ENCODE measurements at regions not wholly inside any gene's neighbourhood (a gene's known extent, or its start where the extent isn't known, plus 50 kb on each side); places are given as distances from the start of the nearest gene placed in this dataset.
"Not testable (repeated sequence)": the region's sequence is repeated elsewhere in the genome, so short reads cannot be mapped to it uniquely, and the experiment has no call there.

GRCh38 chr19:34049944-34050343 lies 122.4 kb upstream of the LSM14A start:
- Histone ChIP-seq H4K20me1 (ENCODE audit: control insufficient read depth, extremely low read depth, insufficient read depth, low read length) (no peaks in the 10 kb centered on the region), H3K27ac (ENCODE audit: control insufficient read depth, insufficient read depth, low read length) (no peak overlapping the region), H3K36me3 (ENCODE audit: control insufficient read depth in 2 of 2, extremely low read depth in 1 of 2, insufficient read depth in 2 of 2, low read length in 2 of 2) (no peaks in the 10 kb centered on the region), H3K9me1 (ENCODE audit: control insufficient read depth, extremely low read depth, insufficient read depth, low read length) (no peaks in the 10 kb centered on the region), H3K9me3 (ENCODE audit: control insufficient read depth, low read depth, low read length) (no peaks in the 10 kb centered on the region), H2AFZ (ENCODE audit: control insufficient read depth, low read length) (no peak overlapping the region), H3K4me2 (ENCODE audit: control insufficient read depth, extremely low read depth, insufficient read depth, low read depth, low read length) (no peak overlapping the region), H3K79me2 (ENCODE audit: control insufficient read depth, insufficient read depth, low read length) (no peaks in the 10 kb centered on the region), H3K9ac (ENCODE audit: control insufficient read depth, extremely low read depth, insufficient read depth, low read length) (no peak overlapping the region), H3K27me3 (ENCODE audit: control insufficient read depth, extremely low read depth, insufficient read depth, low read length) (no peaks in the 10 kb centered on the region), H3K4me3 (ENCODE audit: control insufficient read depth in 2 of 3, extremely low read depth in 1 of 3, insufficient read depth in 2 of 3, low read depth in 1 of 3, low read length in 3 of 3) (no peak overlapping the region), H3K4me1 (ENCODE audit: control insufficient read depth, extremely low read depth, insufficient read depth, low read length) (no peaks in the 10 kb centered on the region)
- no peak for TF ChIP-seq EZH2 (IDR thresholded peaks at IDR 0.05; ENCODE audit: low read length)
- TF ChIP-seq CTCF (optimal IDR thresholded peaks at IDR 0.05 in 1 of 3, IDR thresholded peaks at IDR 0.05 in 1 of 3, conservative IDR thresholded peaks at IDR 0.05 in 1 of 3; ENCODE audit: extremely low read depth in 1 of 3, insufficient read depth in 2 of 3, low read length in 3 of 3): no peak
- FAIRE-seq (no peak), DNase-seq (ENCODE audit: low read depth, low spot score) (no peak)
- dilution Hi-C loops (cut with MboI; ENCODE audit: extremely low pct_ligation_motif_present, low sequenced_read_pairs): no loop called here

GRCh38 chr19:34050430-34050829 lies 121.9 kb upstream of the LSM14A start:
- dilution Hi-C loops (cut with MboI; ENCODE audit: extremely low pct_ligation_motif_present, low sequenced_read_pairs); H3K4me3 ChIP-seq (ENCODE audit: control insufficient read depth in 2 of 3, extremely low read depth in 1 of 3, insufficient read depth in 2 of 3, low read depth in 1 of 3, low read length in 3 of 3); H3K9me1 ChIP-seq (ENCODE audit: control insufficient read depth, extremely low read depth, insufficient read depth, low read length); DNase-seq (ENCODE audit: low read depth, low spot score); H3K9ac ChIP-seq (ENCODE audit: control insufficient read depth, extremely low read depth, insufficient read depth, low read length); H3K27ac ChIP-seq (ENCODE audit: control insufficient read depth, insufficient read depth, low read length); H2AFZ ChIP-seq (ENCODE audit: control insufficient read depth, low read length); H3K36me3 ChIP-seq (ENCODE audit: control insufficient read depth in 2 of 2, extremely low read depth in 1 of 2, insufficient read depth in 2 of 2, low read length in 2 of 2); H3K79me2 ChIP-seq (ENCODE audit: control insufficient read depth, insufficient read depth, low read length); H4K20me1 ChIP-seq (ENCODE audit: control insufficient read depth, extremely low read depth, insufficient read depth, low read length); FAIRE-seq; H3K27me3 ChIP-seq (ENCODE audit: control insufficient read depth, extremely low read depth, insufficient read depth, low read length); H3K4me2 ChIP-seq (ENCODE audit: control insufficient read depth, extremely low read depth, insufficient read depth, low read depth, low read length); H3K9me3 ChIP-seq (ENCODE audit: control insufficient read depth, low read depth, low read length); H3K4me1 ChIP-seq (ENCODE audit: control insufficient read depth, extremely low read depth, insufficient read depth, low read length): not testable (repeated sequence)

GRCh38 chr19:34051255-34051654 lies 121.0 kb upstream of the LSM14A start:
- TF ChIP-seq CTCF (optimal IDR thresholded peaks at IDR 0.05 in 1 of 3, IDR thresholded peaks at IDR 0.05 in 1 of 3, conservative IDR thresholded peaks at IDR 0.05 in 1 of 3; ENCODE audit: extremely low read depth in 1 of 3, insufficient read depth in 2 of 3, low read length in 3 of 3) (no peak), EZH2 (IDR thresholded peaks at IDR 0.05; ENCODE audit: low read length) (no peak)
- dilution Hi-C loops (cut with MboI; ENCODE audit: extremely low pct_ligation_motif_present, low sequenced_read_pairs): no loop called here
- Histone ChIP-seq H3K79me2 (ENCODE audit: control insufficient read depth, insufficient read depth, low read length) (no peaks in the 10 kb centered on the region), H3K4me3 (ENCODE audit: control insufficient read depth in 2 of 3, extremely low read depth in 1 of 3, insufficient read depth in 2 of 3, low read depth in 1 of 3, low read length in 3 of 3) (no peak overlapping the region), H2AFZ (ENCODE audit: control insufficient read depth, low read length) (no peak overlapping the region), H3K4me2 (ENCODE audit: control insufficient read depth, extremely low read depth, insufficient read depth, low read depth, low read length) (no peak overlapping the region), H3K9me1 (ENCODE audit: control insufficient read depth, extremely low read depth, insufficient read depth, low read length) (no peaks in the 10 kb centered on the region), H3K27ac (ENCODE audit: control insufficient read depth, insufficient read depth, low read length) (no peak overlapping the region), H3K9me3 (ENCODE audit: control insufficient read depth, low read depth, low read length) (no peaks in the 10 kb centered on the region), H3K4me1 (ENCODE audit: control insufficient read depth, extremely low read depth, insufficient read depth, low read length) (no peaks in the 10 kb centered on the region), H3K36me3 (ENCODE audit: control insufficient read depth in 2 of 2, extremely low read depth in 1 of 2, insufficient read depth in 2 of 2, low read length in 2 of 2) (no peaks in the 10 kb centered on the region), H3K27me3 (ENCODE audit: control insufficient read depth, extremely low read depth, insufficient read depth, low read length) (no peaks in the 10 kb centered on the region), H3K9ac (ENCODE audit: control insufficient read depth, extremely low read depth, insufficient read depth, low read length) (no peak overlapping the region), H4K20me1 (ENCODE audit: control insufficient read depth, extremely low read depth, insufficient read depth, low read length) (no peaks in the 10 kb centered on the region)
- FAIRE-seq (no peak), DNase-seq (ENCODE audit: low read depth, low spot score) (no peak)
